ENCODE measurements at regions not wholly inside any gene's neighbourhood (a gene's known extent, or its start where the extent isn't known, plus 50 kb on each side); places are given as distances from the start of the nearest gene placed in this dataset.

GRCh38 chr11:128375961-128376360, 211.4 kb downstream of the ETS1 start:
- H2AFZ ChIP-seq (ENCODE audit: low read length): no peak overlapping the region
- no peaks in the 10 kb centered on the region for H4K20me1 ChIP-seq (ENCODE audit: insufficient read depth, low read length, poor library complexity, severe bottlenecking)
- peaks cover 9% of the 10 kb centered on the region for H3K9me3 ChIP-seq (ENCODE audit: insufficient read depth, low read depth, low read length)
- no peak for TF ChIP-seq CTCF (conservative IDR thresholded peaks at IDR 0.05; ENCODE audit: low read length)
- TF ChIP-seq EZH2phosphoT487 (IDR thresholded peaks at IDR 0.05; ENCODE audit: borderline replicate concordance): no peak
- H3F3A ChIP-seq (ENCODE audit: low read depth): peaks cover 19% of the 10 kb centered on the region
- no peaks in the 10 kb centered on the region for H3K36me3 ChIP-seq (ENCODE audit: insufficient read depth, low read length)
- no peaks in the 10 kb centered on the region for H3K79me2 ChIP-seq (ENCODE audit: insufficient read depth, low read length)
- H3K27me3 ChIP-seq (ENCODE audit: insufficient read depth, low read length, poor library complexity, severe bottlenecking): no peaks in the 10 kb centered on the region
- H3K9me2 ChIP-seq (replicated peaks; ENCODE audit: low read depth, low read length): no peaks in the 10 kb centered on the region
- H3K4me3 ChIP-seq (ENCODE audit: low read length, poor library complexity, severe bottlenecking): peak overlapping the region; percentile 11
- peak overlapping the region; percentile 42 for H3K4me2 ChIP-seq (ENCODE audit: low read depth, low read length, poor library complexity, severe bottlenecking)
- peaks cover 61% of the 10 kb centered on the region for H3K4me1 ChIP-seq (ENCODE audit: insufficient read depth, low read length, poor library complexity, severe bottlenecking)
- peak overlapping the region; percentile 61 for H3K9ac ChIP-seq (ENCODE audit: low read depth, low read length, poor library complexity, severe bottlenecking)

- Histone ChIP-seq H3K9ac (ENCODE audit: low read depth, low read length, poor library complexity, severe bottlenecking) (no peak overlapping the region), H3K4me1 (ENCODE audit: insufficient read depth, low read length, poor library complexity, severe bottlenecking) (peaks cover 43% of the 10 kb centered on the region), H2AFZ (ENCODE audit: low read length) (no peak overlapping the region), H4K20me1 (ENCODE audit: insufficient read depth, low read length, poor library complexity, severe bottlenecking) (no peaks in the 10 kb centered on the region), H3F3A (ENCODE audit: low read depth) (peaks cover 9% of the 10 kb centered on the region), H3K4me3 (ENCODE audit: low read length, poor library complexity, severe bottlenecking) (no peak overlapping the region), H3K9me3 (ENCODE audit: insufficient read depth, low read depth, low read length) (peaks cover 7% of the 10 kb centered on the region), H3K36me3 (ENCODE audit: insufficient read depth, low read length) (no peaks in the 10 kb centered on the region), H3K4me2 (ENCODE audit: low read depth, low read length, poor library complexity, severe bottlenecking) (no peak overlapping the region), H3K9me2 (replicated peaks; ENCODE audit: low read depth, low read length) (no peaks in the 10 kb centered on the region), H3K79me2 (ENCODE audit: insufficient read depth, low read length) (no peaks in the 10 kb centered on the region), H3K27me3 (ENCODE audit: insufficient read depth, low read length, poor library complexity, severe bottlenecking) (no peaks in the 10 kb centered on the region)
- no peak for TF ChIP-seq EZH2phosphoT487 (IDR thresholded peaks at IDR 0.05; ENCODE audit: borderline replicate concordance)
- TF ChIP-seq CTCF (conservative IDR thresholded peaks at IDR 0.05; ENCODE audit: low read length): no peak
Observed at GRCh38 chr11:128374026-128374425, 213.3 kb downstream of the ETS1 start.

GRCh38 chr11:128372977-128373376, 214.4 kb downstream of the ETS1 start:
- Histone ChIP-seq H3K4me3 (ENCODE audit: low read length, poor library complexity, severe bottlenecking) (no peak overlapping the region), H3K4me2 (ENCODE audit: low read depth, low read length, poor library complexity, severe bottlenecking) (no peak overlapping the region), H3K79me2 (ENCODE audit: insufficient read depth, low read length) (no peaks in the 10 kb centered on the region), H4K20me1 (ENCODE audit: insufficient read depth, low read length, poor library complexity, severe bottlenecking) (no peaks in the 10 kb centered on the region), H3K27me3 (ENCODE audit: insufficient read depth, low read length, poor library complexity, severe bottlenecking) (no peaks in the 10 kb centered on the region), H2AFZ (ENCODE audit: low read length) (no peak overlapping the region; the same call in 1 of the 2 replicates), H3K9me3 (ENCODE audit: insufficient read depth, low read depth, low read length) (no peaks in the 10 kb centered on the region), H3K9me2 (replicated peaks; ENCODE audit: low read depth, low read length) (no peaks in the 10 kb centered on the region), H3K36me3 (ENCODE audit: insufficient read depth, low read length) (no peaks in the 10 kb centered on the region), H3K4me1 (ENCODE audit: insufficient read depth, low read length, poor library complexity, severe bottlenecking) (peaks cover 37% of the 10 kb centered on the region), H3F3A (ENCODE audit: low read depth) (peaks cover 9% of the 10 kb centered on the region), H3K9ac (ENCODE audit: low read depth, low read length, poor library complexity, severe bottlenecking) (no peak overlapping the region)
- TF ChIP-seq CTCF (conservative IDR thresholded peaks at IDR 0.05; ENCODE audit: low read length) (no peak), EZH2phosphoT487 (IDR thresholded peaks at IDR 0.05; ENCODE audit: borderline replicate concordance) (no peak)
